IPS-18c (cell line): ENCODE measurements at regions not wholly inside any gene's neighbourhood (a gene's known extent, or its start where the extent isn't known, plus 50 kb on each side); places are given as distances from the start of the nearest gene placed in this dataset.
"Not testable (repeated sequence)": the region's sequence is repeated elsewhere in the genome, so short reads cannot be mapped to it uniquely, and the experiment has no call there.

ENCODE experiments used
- H3K4me3 ChIP-seq: 2 replicates; pipeline ENCODE4 v1.7.0; 2013; ENCODE audit warnings: low read depth, mild to moderate bottlenecking, low read length, moderate library complexity; ENCODE audit not compliant: insufficient read depth
- H3K9me3 ChIP-seq: one replicate; pipeline ENCODE4 v1.6.1; 2013; ENCODE audit warnings: mild to moderate bottlenecking, low read length, moderate library complexity; ENCODE audit not compliant: control insufficient read depth, insufficient read depth

- no peak overlapping the region for H3K4me3 ChIP-seq
- H3K9me3 ChIP-seq: no peaks in the 10 kb centered on the region
Measured at GRCh38 chr22:25380122-25380747, 160.8 kb downstream of the CRYBB2 start.

- Histone ChIP-seq H3K9me3 (no peaks in the 10 kb centered on the region), H3K4me3 (no peak overlapping the region)
Measured at GRCh38 chr22:25382762-25383161, 163.3 kb downstream of the CRYBB2 start.

- Histone ChIP-seq H3K4me3 (no peak overlapping the region), H3K9me3 (no peaks in the 10 kb centered on the region)
Measured at GRCh38 chr22:25383278-25383820, 163.9 kb downstream of the CRYBB2 start.

- Histone ChIP-seq H3K9me3 (no peaks in the 10 kb centered on the region), H3K4me3 (no peak overlapping the region)
Measured at GRCh38 chr22:25383892-25384291, 164.5 kb downstream of the CRYBB2 start.

GRCh38 chr22:25386538-25386884, 167.1 kb downstream of the CRYBB2 start:
- no peaks in the 10 kb centered on the region for H3K9me3 ChIP-seq
- no peak overlapping the region; the same call in 1 of the 2 replicates for H3K4me3 ChIP-seq

- H3K4me3 ChIP-seq: no peak overlapping the region
Measured at GRCh38 chr22:25388415-25388814, 169.0 kb downstream of the CRYBB2 start.

GRCh38 chr22:25388866-25389540, 169.6 kb downstream of the CRYBB2 start:
- no peak overlapping the region for H3K4me3 ChIP-seq

More at GRCh38 chr22:25388415-25388814, 169.0 kb downstream of the CRYBB2 start:
- H3K9me3 ChIP-seq: no peaks in the 10 kb centered on the region

GRCh38 chr22:25389541-25389919, 170.1 kb downstream of the CRYBB2 start:
- H3K4me3 ChIP-seq: no peak overlapping the region
- H3K9me3 ChIP-seq: no peaks in the 10 kb centered on the region

More at GRCh38 chr22:25388866-25389540, 169.6 kb downstream of the CRYBB2 start:
- H3K9me3 ChIP-seq: no peaks in the 10 kb centered on the region

- Histone ChIP-seq H3K4me3 (no peak overlapping the region), H3K9me3 (no peaks in the 10 kb centered on the region)
Measured at GRCh38 chr22:25390297-25391240, 171.1 kb downstream of the CRYBB2 start.

- Histone ChIP-seq H3K9me3 (no peaks in the 10 kb centered on the region), H3K4me3 (no peak overlapping the region)
Measured at GRCh38 chr22:25392584-25392983, 171.9 kb upstream of the GRK3 start.

- Histone ChIP-seq H3K4me3 (no peak overlapping the region), H3K9me3 (no peaks in the 10 kb centered on the region)
Measured at GRCh38 chr22:25393121-25393805, 171.2 kb upstream of the GRK3 start.

GRCh38 chr22:25395468-25395867, 169.0 kb upstream of the GRK3 start:
- Histone ChIP-seq H3K4me3 (no peak overlapping the region), H3K9me3 (no peaks in the 10 kb centered on the region)

GRCh38 chr22:25395915-25396314, 168.6 kb upstream of the GRK3 start:
- Histone ChIP-seq H3K4me3 (no peak overlapping the region), H3K9me3 (no peaks in the 10 kb centered on the region)

- no peak overlapping the region for H3K4me3 ChIP-seq
- H3K9me3 ChIP-seq: no peaks in the 10 kb centered on the region
Measured at GRCh38 chr22:25396615-25397200, 167.8 kb upstream of the GRK3 start.

- no peak overlapping the region for H3K4me3 ChIP-seq
- H3K9me3 ChIP-seq: no peaks in the 10 kb centered on the region
Measured at GRCh38 chr22:25397616-25398015, 166.9 kb upstream of the GRK3 start.

GRCh38 chr22:25398591-25399062, 165.8 kb upstream of the GRK3 start:
- not testable (repeated sequence) for H3K4me3 ChIP-seq, H3K9me3 ChIP-seq
